SH-SY5Y (cell line): ENCODE measurements at regions not wholly inside any gene's neighbourhood (a gene's known extent, or its start where the extent isn't known, plus 50 kb on each side); places are given as distances from the start of the nearest gene placed in this dataset.

Source experiments
- GATA2 ChIP-seq: IDR thresholded peaks from 2 replicates; pipeline ENCODE4 v1.6.1; 2011; ENCODE audit warnings: mild to moderate bottlenecking, low read depth, low read length
- GATA3 ChIP-seq: IDR thresholded peaks from 2 replicates; pipeline ENCODE4 v1.6.1; 2011; ENCODE audit warnings: low read depth, mild to moderate bottlenecking, low read length, moderate library complexity

DNA sequence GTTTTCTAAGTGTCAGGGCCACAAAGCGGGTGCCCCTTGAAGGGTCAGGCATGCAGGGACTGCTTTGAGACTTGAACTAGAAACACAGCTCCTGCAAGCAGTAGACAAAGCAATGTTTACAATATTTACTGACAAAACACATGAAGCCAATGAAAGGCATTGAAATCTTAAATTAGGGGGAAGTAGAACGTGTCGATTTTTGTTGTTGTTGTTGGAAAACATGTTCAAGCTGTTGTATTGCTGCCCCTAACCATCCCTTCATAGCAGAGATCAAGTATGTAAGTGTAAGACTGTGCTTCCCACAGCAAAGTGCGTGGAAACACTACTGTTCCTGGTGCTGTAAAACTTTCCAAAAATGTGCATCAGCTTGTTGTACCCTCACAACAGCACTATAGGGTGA lies 131.6 kb upstream of the MGMT start:
- TF ChIP-seq GATA2 (no peak), GATA3 (no peak)

- TF ChIP-seq GATA3 = no peak
- no peak for TF ChIP-seq GATA2
These were observed 131.1 kb upstream of the MGMT start for GRCh38 chr10:129335942-129336341.

GRCh38 chr10:129339191-129339590 lies 127.8 kb upstream of the MGMT start:
- TF ChIP-seq GATA3 (no peak), GATA2 (no peak)

GRCh38 chr10:129339841-129340240 lies 127.2 kb upstream of the MGMT start:
- TF ChIP-seq GATA2 (no peak), GATA3 (no peak)

- TF ChIP-seq GATA3 = no peak
- no peak for TF ChIP-seq GATA2
These were observed 126.0 kb upstream of the MGMT start for GRCh38 chr10:129341087-129341486.

DNA sequence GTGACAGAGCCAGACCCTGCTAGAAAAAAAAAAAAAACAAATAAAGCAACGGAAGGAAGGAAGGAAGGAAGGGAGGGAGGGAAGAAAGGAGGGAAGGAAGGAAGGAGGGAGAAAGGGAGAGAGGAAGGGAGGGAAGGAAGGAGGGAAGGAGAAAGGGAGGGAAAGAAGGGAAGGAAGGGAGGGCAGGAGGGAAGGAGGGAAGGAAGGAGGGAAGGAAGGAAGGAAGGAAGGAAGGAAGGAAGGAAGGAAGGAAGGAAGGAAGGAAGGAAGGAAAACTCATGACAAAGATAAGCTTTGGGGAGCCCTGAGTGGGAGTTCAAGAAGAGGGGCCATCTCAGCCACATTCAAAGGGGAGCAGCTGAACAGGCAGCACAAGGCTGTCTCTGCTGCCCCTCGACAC lies 124.7 kb upstream of the MGMT start:
- TF ChIP-seq GATA2 = no peak
- TF ChIP-seq GATA3 = no peak

DNA sequence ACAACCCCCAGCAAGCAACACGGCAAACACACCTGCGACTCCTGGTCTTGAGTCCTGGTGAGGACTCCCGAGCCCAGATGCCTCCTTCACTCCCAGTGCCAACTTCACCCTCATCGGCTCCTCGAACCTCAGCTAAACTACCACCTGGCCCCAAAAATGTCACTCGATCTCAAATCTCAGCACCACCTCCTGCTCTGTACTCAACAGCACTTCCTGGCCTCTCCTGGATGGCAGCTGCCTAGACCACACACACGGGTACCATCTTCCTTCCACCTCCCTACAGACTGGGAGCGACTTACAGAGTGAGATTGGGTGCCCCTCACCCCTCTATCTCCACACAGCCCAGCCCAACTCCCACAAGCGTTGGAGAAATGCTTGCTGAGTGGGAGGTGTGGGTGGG lies 123.9 kb upstream of the MGMT start:
- TF ChIP-seq GATA3 (no peak), GATA2 (no peak)

- TF ChIP-seq GATA2 (no peak), GATA3 (no peak)
These were observed 122.9 kb upstream of the MGMT start for GRCh38 chr10:129344103-129344502.

GRCh38 chr10:129344731-129345355 lies 122.2 kb upstream of the MGMT start:
- TF ChIP-seq GATA2 = no peak
- no peak for TF ChIP-seq GATA3

GRCh38 chr10:129345763-129346162 lies 121.3 kb upstream of the MGMT start:
- TF ChIP-seq GATA3 (no peak), GATA2 (no peak)

GRCh38 chr10:129350690-129351089 lies 116.4 kb upstream of the MGMT start:
- no peak for TF ChIP-seq GATA3

GRCh38 chr10:129353101-129353500 lies 113.9 kb upstream of the MGMT start:
- TF ChIP-seq GATA3 = no peak
- no peak for TF ChIP-seq GATA2

GRCh38 chr10:129360046-129360445 lies 107.0 kb upstream of the MGMT start:
- TF ChIP-seq GATA3 (no peak), GATA2 (no peak)

DNA sequence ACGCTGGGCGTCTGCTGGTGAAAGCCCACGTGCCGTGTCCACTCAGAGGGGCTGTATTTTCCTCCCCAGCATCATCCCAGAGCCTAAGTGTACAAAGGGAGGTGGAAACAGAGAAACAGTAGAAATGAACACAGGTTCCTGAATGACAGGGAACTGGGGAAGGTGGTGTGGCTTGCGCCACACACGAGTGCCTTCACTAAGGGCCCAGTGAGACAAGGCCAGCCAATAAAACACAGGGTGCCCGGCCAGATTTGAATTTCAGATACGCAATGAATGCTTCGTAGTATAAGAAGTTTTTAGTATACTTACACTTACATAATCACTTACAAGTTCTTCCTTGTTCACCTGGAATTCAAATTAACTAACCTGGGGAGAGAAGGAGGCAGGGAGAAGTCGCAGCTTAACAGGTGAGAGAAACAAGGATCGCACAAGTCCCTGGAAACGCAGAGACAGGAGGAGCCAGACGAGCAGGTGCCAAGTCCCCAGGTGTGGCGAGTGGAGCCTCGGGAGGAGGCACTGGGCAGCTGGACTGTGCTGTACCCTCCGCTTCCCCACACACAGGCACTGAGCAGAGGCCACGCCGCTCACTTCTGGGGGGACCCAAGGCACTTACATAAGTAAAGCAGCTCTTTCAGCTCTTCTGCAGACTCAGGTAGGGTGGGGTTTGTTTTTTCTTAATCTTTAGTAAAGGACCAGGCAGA lies 105.2 kb upstream of the MGMT start:
- no peak for TF ChIP-seq GATA3

GRCh38 chr10:129364949-129365348 lies 102.1 kb upstream of the MGMT start:
- no peak for TF ChIP-seq GATA3
- TF ChIP-seq GATA2 = no peak
